OCI-LY3 (cell line): ENCODE measurements at regions not wholly inside any gene's neighbourhood (a gene's known extent, or its start where the extent isn't known, plus 50 kb on each side); places are given as distances from the start of the nearest gene placed in this dataset.

Source experiments
- H2AFZ ChIP-seq: fragments of 200-600, 300-600 bp; shearing (Covaris generic); 2 replicates; pipeline ENCODE4 v1.6.0; 2014; ENCODE audit warnings: antibody characterized with exemption, low read depth, low read length
- H3K27ac ChIP-seq: fragments of 200-600, 300-600 bp; sonication (generic); 2 replicates; pipeline ENCODE4 v1.5.1; 2014; ENCODE audit warnings: mild to moderate bottlenecking, low read length, moderate library complexity, mixed read lengths
- H3K27me3 ChIP-seq: fragments of 200-600, 300-600 bp; sonication (generic); 2 replicates; pipeline ENCODE4 v1.6.1; 2014; ENCODE audit warnings: low read depth, low read length, mixed read lengths
- H3K36me3 ChIP-seq: fragments of 200-600, 300-600 bp; sonication (generic); replicated peaks from 2 replicates; pipeline ENCODE3; 2014; ENCODE audit warnings: low read depth, low read length, mixed read lengths
- H3K4me1 ChIP-seq: fragments of 300-600, 200-600 bp; sonication (generic); 2 replicates; pipeline ENCODE4 v1.6.1; 2014; ENCODE audit warnings: low read length, mixed read lengths
- H3K4me2 ChIP-seq: fragments of 200-600, 300-600 bp; sonication (generic); 2 replicates; pipeline ENCODE4 v1.6.1; 2014; ENCODE audit warnings: low read length, mixed read lengths
- H3K4me3 ChIP-seq: fragments of 300-600, 200-600 bp; sonication (generic); 2 replicates; pipeline ENCODE4 v1.5.1; 2014; ENCODE audit warnings: antibody characterized with exemption, mild to moderate bottlenecking, low read length, moderate library complexity
- H3K79me2 ChIP-seq: fragments of 300-600, 200-600 bp; shearing (Covaris generic); 2 replicates; pipeline ENCODE4 v1.6.1; 2014; ENCODE audit warnings: mild to moderate bottlenecking, low read length, mixed read lengths
- H3K9ac ChIP-seq: fragments of 300-600, 200-600 bp; shearing (Covaris generic); 2 replicates; pipeline ENCODE4 v1.6.0; 2014; ENCODE audit warnings: mild to moderate bottlenecking, low read length, moderate library complexity
- H3K9me3 ChIP-seq: fragments of 200-600, 300-600 bp; shearing (Covaris generic); 2 replicates; pipeline ENCODE4 v1.6.1; 2014; ENCODE audit warnings: low read length, mixed read lengths; ENCODE audit not compliant: insufficient read depth
- H4K20me1 ChIP-seq: fragments of 200-600, 300-600 bp; sonication (generic); 2 replicates; pipeline ENCODE4 v1.6.1; 2016; ENCODE audit warnings: low read length, mixed read lengths; ENCODE audit not compliant: insufficient read depth
- CTCF ChIP-seq: fragments of 200-600, 300-600 bp; sonication (generic); IDR thresholded peaks from 2 replicates; pipeline ENCODE4 v1.5.1; 2014; ENCODE audit warnings: antibody characterized with exemption, low read length, low read depth
- EZH2phosphoT487 ChIP-seq: fragments of 200-600 bp; shearing (Covaris generic); IDR thresholded peaks from 2 replicates; pipeline ENCODE4 v1.6.1; 2018; ENCODE audit warnings: antibody characterized with exemption, mixed run types, low read depth

GRCh38 chr18:3350566-3351527 is 88.9 kb downstream of the MYL12B start:
- Histone ChIP-seq H4K20me1 (no peaks in the 10 kb centered on the region), H3K79me2 (no peaks in the 10 kb centered on the region), H3K4me1 (no peaks in the 10 kb centered on the region), H3K4me2 (no peak overlapping the region), H3K9ac (no peak overlapping the region), H3K27ac (no peak overlapping the region), H3K27me3 (no peaks in the 10 kb centered on the region), H3K36me3 (no peaks in the 10 kb centered on the region), H3K4me3 (no peak overlapping the region), H2AFZ (0 out of 2 replicates have a peak overlapping the region, but pooled peaks have one; percentile 4), H3K9me3 (no peaks in the 10 kb centered on the region)
- no peak for TF ChIP-seq CTCF
- no peak for TF ChIP-seq EZH2phosphoT487

- H3K79me2 ChIP-seq = no peaks in the 10 kb centered on the region
- H3K36me3 ChIP-seq = no peaks in the 10 kb centered on the region
- no peaks in the 10 kb centered on the region for H3K9me3 ChIP-seq
- H3K27ac ChIP-seq = no peak overlapping the region
- no peak overlapping the region for H3K9ac ChIP-seq
- no peaks in the 10 kb centered on the region for H3K4me1 ChIP-seq
- H3K4me3 ChIP-seq = no peak overlapping the region
- no peaks in the 10 kb centered on the region for H3K27me3 ChIP-seq
- no peak overlapping the region for H3K4me2 ChIP-seq
- H4K20me1 ChIP-seq = no peaks in the 10 kb centered on the region
- TF ChIP-seq CTCF = no peak
- no peak for TF ChIP-seq EZH2phosphoT487
- H2AFZ ChIP-seq = no peak overlapping the region
Observed at GRCh38 chr18:3354506-3354905, 92.6 kb downstream of the MYL12B start.

DNA sequence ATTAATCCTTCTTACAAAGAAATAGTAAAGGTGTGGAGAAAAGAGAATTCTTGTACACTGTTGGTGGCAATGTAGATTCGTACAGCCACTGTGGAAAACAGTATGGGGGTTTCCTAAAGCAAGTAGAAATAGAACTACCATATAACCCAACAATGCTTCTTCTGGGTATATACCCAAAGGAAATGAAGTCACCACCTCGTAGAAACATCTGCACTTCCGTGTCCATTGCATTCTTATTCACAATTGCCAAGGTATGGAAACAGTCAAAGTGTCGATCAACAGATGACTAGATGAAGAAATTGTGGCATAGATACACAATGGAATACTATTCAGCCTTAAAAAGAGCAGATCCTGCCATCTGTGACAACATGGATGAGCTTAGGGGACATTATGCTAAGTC is 93.4 kb upstream of the TGIF1 start:
- no peaks in the 10 kb centered on the region for H4K20me1 ChIP-seq
- no peak overlapping the region for H3K4me3 ChIP-seq
- no peak overlapping the region for H3K9ac ChIP-seq
- H3K9me3 ChIP-seq = no peaks in the 10 kb centered on the region
- TF ChIP-seq EZH2phosphoT487 (no peak), CTCF (no peak)
- no peak overlapping the region for H3K4me2 ChIP-seq
- no peaks in the 10 kb centered on the region for H3K27me3 ChIP-seq
- no peaks in the 10 kb centered on the region for H3K36me3 ChIP-seq
- no peak overlapping the region for H2AFZ ChIP-seq
- no peaks in the 10 kb centered on the region for H3K79me2 ChIP-seq
- H3K4me1 ChIP-seq = no peaks in the 10 kb centered on the region
- no peak overlapping the region for H3K27ac ChIP-seq

DNA sequence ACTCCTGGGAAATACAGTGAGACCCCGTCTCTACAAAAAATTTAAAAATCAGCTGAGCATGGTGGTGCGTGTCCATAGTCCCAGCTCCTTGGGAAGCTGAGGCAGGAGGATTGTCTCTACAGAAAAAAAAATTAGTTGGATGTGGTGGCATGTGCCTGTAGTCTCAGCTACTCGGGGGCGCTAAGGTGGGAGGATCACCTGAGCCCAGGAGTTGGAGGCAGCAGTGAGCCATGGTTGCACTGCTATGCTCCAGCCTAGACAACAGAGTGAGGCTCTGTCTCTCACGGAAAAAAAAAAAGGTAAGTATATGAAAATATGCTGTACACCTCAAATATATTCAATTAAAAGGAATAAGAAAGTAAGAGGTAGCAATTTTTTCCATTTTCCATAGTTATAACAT is 92.5 kb upstream of the TGIF1 start:
- TF ChIP-seq EZH2phosphoT487 = no peak
- no peak for TF ChIP-seq CTCF
- no peak overlapping the region for H3K4me2 ChIP-seq
- no peak overlapping the region for H3K4me3 ChIP-seq
- H2AFZ ChIP-seq = no peak overlapping the region
- no peak overlapping the region for H3K9ac ChIP-seq
- no peaks in the 10 kb centered on the region for H3K27me3 ChIP-seq
- H3K4me1 ChIP-seq = no peaks in the 10 kb centered on the region
- no peaks in the 10 kb centered on the region for H4K20me1 ChIP-seq
- H3K9me3 ChIP-seq = no peaks in the 10 kb centered on the region
- H3K27ac ChIP-seq = no peak overlapping the region
- no peaks in the 10 kb centered on the region for H3K36me3 ChIP-seq
- H3K79me2 ChIP-seq = no peaks in the 10 kb centered on the region
